C4-2B (cell line): ENCODE measurements at regions not wholly inside any gene's neighbourhood (a gene's known extent, or its start where the extent isn't known, plus 50 kb on each side); places are given as distances from the start of the nearest gene placed in this dataset.

ENCODE experiments used
- CTCF ChIP-seq: fragments of 450-650 bp; conservative IDR thresholded peaks from 2 replicates; pipeline ENCODE4 v1.5.1; 2017; ENCODE audit warnings: mild to moderate bottlenecking
- ZFX ChIP-seq: fragments of 450-650 bp; IDR thresholded peaks from 2 replicates; pipeline ENCODE4 v1.6.1; 2017

GRCh38 chr4:23730998-23731397, 158.8 kb downstream of the PPARGC1A start:
- TF ChIP-seq CTCF (no peak), ZFX (no peak)
